T-helper 2 cell (primary cell): ENCODE measurements at regions not wholly inside any gene's neighbourhood (a gene's known extent, or its start where the extent isn't known, plus 50 kb on each side); places are given as distances from the start of the nearest gene placed in this dataset.

ENCODE experiments used
- DNase-seq, 5 experiments: peaks; one replicate each; pipeline versions ENCODE4 v3.0.0 to v3.0.0-alpha.2; 2012 to 2022

GRCh38 chr16:86392436-86393152 is 117.7 kb upstream of the FOXF1 start:
- DNase-seq, result no peak

- no peak for DNase-seq
Observed at GRCh38 chr16:86393907-86394626, 116.3 kb upstream of the FOXF1 start.

- no peak for DNase-seq
Observed at GRCh38 chr16:86395477-86395876, 114.8 kb upstream of the FOXF1 start.

- DNase-seq, result no peak
Observed at GRCh38 chr16:86396422-86396821, 113.9 kb upstream of the FOXF1 start.

- DNase-seq, result no peak
Observed at GRCh38 chr16:86396901-86397311, 113.4 kb upstream of the FOXF1 start.

- DNase-seq, result no peak
Observed at GRCh38 chr16:86398201-86398600, 112.1 kb upstream of the FOXF1 start.

GRCh38 chr16:86398622-86399021 is 111.7 kb upstream of the FOXF1 start:
- DNase-seq, result no peak

GRCh38 chr16:86401126-86401525 is 109.2 kb upstream of the FOXF1 start:
- no peak for DNase-seq

GRCh38 chr16:86403085-86403484 is 107.2 kb upstream of the FOXF1 start:
- DNase-seq, result no peak

GRCh38 chr16:86403541-86404163 is 106.7 kb upstream of the FOXF1 start:
- no peak for DNase-seq

GRCh38 chr16:86404678-86405077 is 105.6 kb upstream of the FOXF1 start:
- DNase-seq, result no peak

GRCh38 chr16:86405319-86405718 is 105.0 kb upstream of the FOXF1 start:
- DNase-seq, result no peak

GRCh38 chr16:86406056-86406455 is 104.3 kb upstream of the FOXF1 start:
- no peak for DNase-seq

GRCh38 chr16:86408685-86409084 is 101.6 kb upstream of the FOXF1 start:
- no peak for DNase-seq

- DNase-seq, result no peak
Observed at GRCh38 chr16:86410081-86410480, 100.2 kb upstream of the FOXF1 start.

GRCh38 chr16:86410529-86410928 is 99.8 kb upstream of the FOXF1 start:
- DNase-seq, result no peak

- no peak for DNase-seq
Observed at GRCh38 chr16:86411897-86412296, 98.4 kb upstream of the FOXF1 start.

- DNase-seq, result no peak
Observed at GRCh38 chr16:86414991-86415740, 95.2 kb upstream of the FOXF1 start.

GRCh38 chr16:86418981-86419380 is 91.3 kb upstream of the FOXF1 start:
- DNase-seq, result no peak

GRCh38 chr16:86419518-86419917 is 90.8 kb upstream of the FOXF1 start:
- DNase-seq, result no peak

- DNase-seq, result no peak
Observed at GRCh38 chr16:86421995-86422394, 88.3 kb upstream of the FOXF1 start.

- DNase-seq, result no peak
Observed at GRCh38 chr16:86424398-86424797, 85.9 kb upstream of the FOXF1 start.

GRCh38 chr16:86424985-86425384 is 85.3 kb upstream of the FOXF1 start:
- DNase-seq, result no peak
